ENCODE measurements at regions not wholly inside any gene's neighbourhood (a gene's known extent, or its start where the extent isn't known, plus 50 kb on each side); places are given as distances from the start of the nearest gene placed in this dataset.

DNA sequence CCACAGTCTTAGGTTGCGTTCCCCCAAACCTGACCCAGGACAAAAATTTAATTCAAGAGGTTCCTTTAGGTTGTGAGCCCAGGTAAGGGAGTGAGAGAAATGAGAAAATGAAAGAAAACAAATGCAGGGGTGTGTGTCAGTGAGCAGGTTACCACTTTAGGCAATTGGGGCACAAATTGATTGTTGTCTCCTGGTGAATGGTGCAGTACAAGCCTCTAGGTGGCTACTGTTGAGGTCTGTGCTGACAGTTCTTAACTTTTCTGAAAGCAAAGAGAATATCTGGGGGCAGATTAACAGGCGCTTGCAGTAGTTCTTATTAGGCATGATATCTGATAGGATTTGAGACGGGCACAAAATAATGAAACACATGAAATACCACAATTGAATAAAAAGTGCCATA lies 894.6 kb downstream of the FAM181B start:
- H3K27me3 Mint-ChIP-seq (ENCODE audit: unreplicated experiment): no peaks in the 10 kb centered on the region
- no peak overlapping the region for H3K27ac Mint-ChIP-seq (ENCODE audit: unreplicated experiment)
- H3K36me3 Mint-ChIP-seq (ENCODE audit: low read depth, unreplicated experiment): no peaks in the 10 kb centered on the region
- TF ChIP-seq CTCF (IDR thresholded peaks at IDR 0.05; ENCODE audit: unreplicated experiment): no peak
- no peaks in the 10 kb centered on the region for H3K4me1 Mint-ChIP-seq (ENCODE audit: unreplicated experiment)
- H3K4me3 Mint-ChIP-seq (ENCODE audit: unreplicated experiment): no peak overlapping the region
- DNase-seq (ENCODE audit: low spot score): no peak
- no peaks in the 10 kb centered on the region for H3K9me3 Mint-ChIP-seq (ENCODE audit: unreplicated experiment)

DNA sequence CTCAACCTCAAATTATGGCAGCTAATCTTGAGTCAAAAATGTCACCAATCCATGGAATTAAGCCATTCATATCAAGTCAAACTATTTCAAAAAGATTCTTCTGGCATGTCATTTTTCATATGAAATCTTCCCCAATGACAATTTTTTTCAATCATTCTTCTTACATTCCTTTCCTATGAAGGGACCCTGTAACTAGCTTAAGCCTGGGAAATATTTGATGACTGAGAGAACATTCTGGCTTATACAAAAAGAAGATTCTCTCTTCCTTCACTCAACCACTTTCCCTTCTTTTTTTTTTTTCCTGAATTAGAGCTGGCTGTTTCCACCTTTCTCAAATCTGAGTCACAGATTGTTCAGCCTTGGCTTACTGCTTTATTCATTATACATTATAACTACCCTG lies 903.7 kb downstream of the FAM181B start:
- H3K36me3 Mint-ChIP-seq (ENCODE audit: low read depth, unreplicated experiment): no peaks in the 10 kb centered on the region
- no peaks in the 10 kb centered on the region for H3K9me3 Mint-ChIP-seq (ENCODE audit: unreplicated experiment)
- no peak overlapping the region for H3K4me3 Mint-ChIP-seq (ENCODE audit: unreplicated experiment)

DNA sequence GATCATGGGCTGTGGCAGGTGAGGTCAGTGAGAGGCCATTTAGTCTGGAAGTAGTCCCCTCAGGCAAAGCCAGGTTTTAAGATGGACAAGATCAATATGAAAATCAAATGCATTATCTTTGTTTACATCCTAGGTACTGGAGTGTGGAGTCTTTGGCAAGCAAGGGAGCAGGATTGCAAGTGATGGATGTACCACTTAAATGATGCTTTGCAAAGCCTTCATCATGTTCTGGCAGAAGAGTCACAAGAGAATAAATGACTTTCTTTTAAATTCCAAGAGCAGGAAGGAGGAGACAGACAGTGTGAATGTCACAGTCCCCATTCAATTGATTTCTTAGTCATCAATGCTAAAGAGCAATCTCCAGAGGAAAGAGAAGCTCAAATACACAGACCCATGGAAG lies 908.3 kb downstream of the FAM181B start:
- DNase-seq (ENCODE audit: low spot score): no peak
- Mint-ChIP-seq H3K27me3 (ENCODE audit: unreplicated experiment) (peaks cover 1% of the 10 kb centered on the region), H3K4me1 (ENCODE audit: unreplicated experiment) (no peaks in the 10 kb centered on the region), H3K9me3 (ENCODE audit: unreplicated experiment) (no peaks in the 10 kb centered on the region), H3K4me3 (ENCODE audit: unreplicated experiment) (no peak overlapping the region), H3K27ac (ENCODE audit: unreplicated experiment) (no peak overlapping the region), H3K36me3 (ENCODE audit: low read depth, unreplicated experiment) (no peaks in the 10 kb centered on the region)
- no peak for TF ChIP-seq CTCF (IDR thresholded peaks at IDR 0.05; ENCODE audit: unreplicated experiment)

More for the DNA sequence above, 903.7 kb downstream of the FAM181B start:
- no peak for TF ChIP-seq CTCF (IDR thresholded peaks at IDR 0.05; ENCODE audit: unreplicated experiment)
- peaks cover 1% of the 10 kb centered on the region for H3K27me3 Mint-ChIP-seq (ENCODE audit: unreplicated experiment)
- DNase-seq (ENCODE audit: low spot score): no peak
- H3K27ac Mint-ChIP-seq (ENCODE audit: unreplicated experiment): no peak overlapping the region
- H3K4me1 Mint-ChIP-seq (ENCODE audit: unreplicated experiment): no peaks in the 10 kb centered on the region

DNA sequence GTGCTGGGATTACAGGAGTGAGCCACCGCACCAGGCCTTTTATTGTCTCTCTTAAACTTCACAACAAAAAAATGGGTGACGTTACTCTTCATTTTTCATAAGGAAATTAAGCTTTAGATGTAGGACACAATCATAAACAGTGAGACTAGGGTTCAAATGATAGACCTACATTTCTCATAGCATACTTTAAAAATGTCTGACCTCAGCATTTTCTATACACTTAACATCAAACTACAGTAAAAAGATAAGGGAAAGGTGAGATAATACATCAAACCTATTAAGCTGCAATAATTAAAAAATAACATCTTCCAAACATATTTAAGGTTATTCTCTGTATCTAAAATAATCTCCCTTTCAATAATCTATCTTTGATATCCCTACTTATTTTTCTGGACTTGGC lies 914.2 kb downstream of the FAM181B start:
- H3K4me3 Mint-ChIP-seq (ENCODE audit: unreplicated experiment): no peak overlapping the region
- no peak for DNase-seq (ENCODE audit: low spot score)
- H3K4me1 Mint-ChIP-seq (ENCODE audit: unreplicated experiment): no peaks in the 10 kb centered on the region
- no peak for TF ChIP-seq CTCF (IDR thresholded peaks at IDR 0.05; ENCODE audit: unreplicated experiment)
- no peaks in the 10 kb centered on the region for H3K9me3 Mint-ChIP-seq (ENCODE audit: unreplicated experiment)
- no peak overlapping the region for H3K27ac Mint-ChIP-seq (ENCODE audit: unreplicated experiment)
- no peaks in the 10 kb centered on the region for H3K27me3 Mint-ChIP-seq (ENCODE audit: unreplicated experiment)
- H3K36me3 Mint-ChIP-seq (ENCODE audit: low read depth, unreplicated experiment): no peaks in the 10 kb centered on the region

DNA sequence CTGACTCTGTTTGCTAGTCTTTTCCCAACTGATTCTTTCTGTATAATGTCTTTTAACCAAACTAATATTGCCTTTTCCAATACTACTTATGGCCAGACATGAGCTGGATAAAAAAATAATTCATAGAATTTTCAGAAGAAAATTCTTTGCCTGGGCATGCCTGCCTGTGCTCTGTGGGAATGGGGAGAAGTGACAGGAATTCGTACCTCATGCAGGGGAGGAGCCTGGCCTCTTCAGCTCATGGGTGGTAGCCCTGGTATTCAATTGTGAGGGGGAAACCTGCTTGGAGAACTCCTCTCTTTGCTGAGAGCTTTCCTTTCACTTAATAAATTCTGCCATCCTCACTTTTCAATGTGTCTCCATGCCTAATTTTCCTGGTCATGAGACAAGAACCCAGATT lies 928.8 kb downstream of the FAM181B start:
- Mint-ChIP-seq H3K4me1 (ENCODE audit: unreplicated experiment) (no peaks in the 10 kb centered on the region), H3K9me3 (ENCODE audit: unreplicated experiment) (no peaks in the 10 kb centered on the region), H3K27ac (ENCODE audit: unreplicated experiment) (no peak overlapping the region), H3K27me3 (ENCODE audit: unreplicated experiment) (no peaks in the 10 kb centered on the region), H3K4me3 (ENCODE audit: unreplicated experiment) (no peak overlapping the region), H3K36me3 (ENCODE audit: low read depth, unreplicated experiment) (no peaks in the 10 kb centered on the region)
- no peak for DNase-seq (ENCODE audit: low spot score)
- no peak for TF ChIP-seq CTCF (IDR thresholded peaks at IDR 0.05; ENCODE audit: unreplicated experiment)
